COLO829 (cell line): ENCODE measurements at regions not wholly inside any gene's neighbourhood (a gene's known extent, or its start where the extent isn't known, plus 50 kb on each side); places are given as distances from the start of the nearest gene placed in this dataset.

ENCODE experiments used
- DNase-seq: peaks from one replicate; pipeline ENCODE4 v3.0.0; 2012; ENCODE audit warnings: low spot score

GRCh38 chr3:193963808-193964516 lies 172.0 kb upstream of the HES1 start:
- DNase-seq, result no peak

DNA sequence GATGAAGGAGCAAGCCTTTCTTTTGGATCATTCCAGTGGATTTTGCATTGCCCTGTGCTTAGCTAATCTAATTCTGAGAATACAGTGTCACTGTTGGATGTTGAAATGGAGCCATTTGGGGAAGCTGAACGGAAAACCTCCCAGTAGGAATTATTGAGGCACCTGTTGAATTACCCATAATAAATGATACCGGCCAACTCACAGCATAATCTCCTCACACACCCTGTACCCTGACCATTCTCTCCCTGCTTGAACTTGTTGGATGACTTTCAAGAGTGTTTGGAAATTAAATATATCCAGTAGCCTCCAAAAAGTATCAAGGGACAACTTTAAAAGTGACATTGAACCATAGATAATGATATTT lies 171.4 kb upstream of the HES1 start:
- DNase-seq, result no peak

DNA sequence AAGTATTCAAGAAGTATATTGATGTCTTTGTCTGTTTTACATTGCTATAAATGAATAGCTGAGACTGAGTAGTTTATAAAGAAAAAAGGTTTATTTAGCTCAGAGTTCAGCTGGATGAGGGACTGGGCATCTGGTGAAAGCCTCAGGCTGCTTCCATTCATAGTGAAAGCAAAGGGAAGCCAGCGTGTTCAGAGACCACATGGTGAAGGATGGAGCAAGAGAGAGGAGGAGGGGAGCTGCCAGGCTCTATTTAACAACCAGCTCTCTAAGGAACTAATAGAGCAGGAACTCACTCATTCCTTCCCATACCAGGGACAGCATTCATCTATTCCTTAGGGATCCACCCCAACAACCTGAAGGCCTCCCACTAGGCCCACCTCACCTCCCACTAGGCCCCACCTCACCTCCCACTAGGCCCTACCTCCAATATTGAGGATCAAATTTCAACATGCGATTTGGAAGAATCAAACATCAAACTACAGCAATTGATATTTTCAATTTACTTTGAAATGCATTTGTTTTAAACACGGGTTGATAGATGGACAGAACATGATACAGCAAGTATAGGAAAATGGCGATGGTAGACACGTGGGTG lies 167.5 kb upstream of the HES1 start:
- no peak for DNase-seq

GRCh38 chr3:193970131-193970772 lies 165.7 kb upstream of the HES1 start:
- DNase-seq, result peak; percentile 82

- DNase-seq, result peak; percentile 85
These were observed 165.2 kb upstream of the HES1 start for GRCh38 chr3:193970773-193971206.

- DNase-seq, result no peak
These were observed 164.6 kb upstream of the HES1 start for GRCh38 chr3:193971261-193971751.

GRCh38 chr3:193971966-193972365 lies 164.0 kb upstream of the HES1 start:
- DNase-seq, result no peak

GRCh38 chr3:193972832-193973231 lies 163.1 kb upstream of the HES1 start:
- no peak for DNase-seq

GRCh38 chr3:193974191-193974652 lies 161.7 kb upstream of the HES1 start:
- DNase-seq, result no peak

DNA sequence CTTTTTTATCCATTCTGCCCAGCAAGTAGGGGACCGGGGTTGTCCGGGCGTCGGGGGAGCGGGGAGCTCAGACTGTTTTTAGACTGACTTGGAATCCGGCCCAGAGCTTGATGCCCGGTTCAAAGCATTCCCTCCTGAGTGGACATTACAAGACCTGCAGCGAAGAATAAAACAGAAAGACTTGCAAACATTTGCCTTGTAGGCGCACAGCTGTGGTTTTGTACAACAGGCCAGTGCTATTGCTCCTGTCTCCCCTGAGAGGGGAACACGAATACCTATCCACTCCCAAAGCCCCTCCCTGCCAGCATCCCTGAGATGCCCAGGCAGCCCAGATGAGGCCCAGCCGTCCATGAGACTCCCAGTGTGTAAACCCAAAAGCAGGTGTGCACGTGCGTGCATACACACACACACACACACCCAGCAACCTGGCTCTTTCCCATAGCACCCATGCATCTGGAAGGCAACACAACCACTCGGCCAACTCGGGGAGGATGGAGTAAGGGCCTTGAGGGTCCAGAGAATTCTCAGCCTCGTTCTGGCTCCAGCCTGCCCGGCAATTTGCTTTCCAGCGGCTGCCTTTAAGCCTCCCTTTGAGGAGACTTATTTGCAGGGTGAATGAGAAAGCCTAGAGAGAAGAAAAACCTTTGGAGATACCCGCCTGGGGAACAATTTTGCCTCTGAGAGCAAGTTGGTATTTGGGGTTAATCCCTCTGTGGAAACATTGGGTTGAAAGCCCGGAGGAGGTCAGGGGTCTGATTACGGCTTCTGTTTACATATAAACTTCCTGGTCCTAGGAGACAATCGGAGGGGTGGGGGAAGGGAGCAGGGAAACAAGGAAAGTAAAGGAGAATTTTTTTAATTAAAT lies 161.0 kb upstream of the HES1 start:
- no peak for DNase-seq

- no peak for DNase-seq
These were observed 158.3 kb upstream of the HES1 start for GRCh38 chr3:193977622-193978021.

DNA sequence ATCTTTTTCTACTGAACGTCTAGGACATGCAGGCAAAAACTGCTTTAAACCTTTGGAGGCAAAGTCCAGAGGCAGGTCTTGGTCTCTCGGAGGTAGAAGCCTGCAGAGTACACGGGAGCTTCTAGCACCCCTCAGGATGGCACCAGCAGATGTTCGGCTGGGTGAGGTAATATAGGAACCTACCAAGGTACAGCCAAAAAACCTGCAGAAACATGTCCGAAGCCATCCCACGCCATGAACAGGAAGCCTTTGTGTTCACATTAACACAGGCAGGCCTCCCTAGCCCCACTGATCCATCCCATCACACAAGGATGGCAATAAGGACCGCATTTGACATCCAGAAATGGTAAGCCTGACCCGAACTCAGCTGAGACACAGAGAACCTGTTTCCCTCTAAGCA lies 157.9 kb upstream of the HES1 start:
- DNase-seq, result no peak

GRCh38 chr3:193978486-193978885 lies 157.5 kb upstream of the HES1 start:
- DNase-seq, result no peak

- DNase-seq, result no peak
These were observed 155.6 kb upstream of the HES1 start for GRCh38 chr3:193980326-193980725.

- DNase-seq, result no peak
These were observed 155.0 kb upstream of the HES1 start for GRCh38 chr3:193980905-193981304.

DNA sequence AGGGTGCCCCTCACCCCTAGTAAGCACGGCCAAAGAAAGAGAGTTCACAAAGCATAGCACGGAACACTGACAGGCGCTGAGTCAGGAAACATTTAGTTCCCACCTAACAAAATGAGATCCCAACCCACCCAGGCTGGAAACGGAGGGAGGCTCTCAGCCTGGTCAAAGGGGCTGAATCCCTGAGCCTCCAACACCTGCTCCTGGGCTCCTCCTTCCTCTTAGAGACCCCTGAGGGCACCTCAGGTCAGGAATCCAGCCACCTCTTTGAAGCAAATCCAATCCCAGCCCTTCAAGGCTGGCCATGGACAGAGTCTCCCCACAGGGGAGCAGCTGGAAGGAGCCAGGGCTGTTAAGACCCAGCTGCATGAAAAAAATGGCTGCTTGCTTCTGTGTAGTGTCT lies 154.4 kb upstream of the HES1 start:
- DNase-seq, result no peak

- no peak for DNase-seq
These were observed 153.7 kb upstream of the HES1 start for GRCh38 chr3:193982258-193982659.

GRCh38 chr3:193983846-193984818 lies 151.8 kb upstream of the HES1 start:
- no peak for DNase-seq

DNA sequence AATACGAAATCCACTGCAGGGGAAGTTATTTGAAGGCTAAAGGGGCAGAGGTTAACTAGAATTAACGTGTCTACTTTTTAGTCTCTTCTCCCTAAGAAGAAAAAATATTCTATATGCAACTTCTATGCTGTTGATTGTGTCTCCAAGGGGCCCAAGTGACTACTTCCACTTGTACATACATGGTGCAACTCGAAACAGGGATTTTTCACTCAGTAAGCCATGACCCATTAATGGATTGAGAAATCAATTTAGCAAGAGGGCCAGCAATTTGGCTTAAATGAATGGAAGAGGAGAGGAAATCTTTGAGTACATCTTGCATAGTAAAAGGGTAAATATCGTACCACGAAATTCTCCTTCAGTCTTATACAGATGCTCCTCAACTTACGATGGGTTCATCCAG lies 151.1 kb upstream of the HES1 start:
- no peak for DNase-seq

DNA sequence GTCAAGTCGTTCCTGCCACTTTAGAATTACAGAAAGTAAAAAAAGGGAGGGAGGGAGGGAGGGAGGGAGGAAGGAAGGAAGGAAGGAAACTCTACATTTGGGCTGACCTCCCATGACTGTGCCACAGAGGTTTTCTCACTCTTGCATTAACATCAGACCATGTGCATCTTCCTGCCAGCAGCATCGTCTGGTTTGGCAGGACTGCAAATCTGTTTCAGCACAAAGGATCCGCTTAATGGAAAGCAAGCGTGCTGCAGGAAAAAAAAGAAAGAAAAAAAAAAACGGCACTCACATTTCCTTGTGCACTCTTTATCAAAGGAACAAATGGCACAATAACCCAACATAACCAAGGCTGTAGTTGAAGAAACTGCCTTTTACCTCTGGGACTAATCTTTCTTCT lies 148.8 kb upstream of the HES1 start:
- peak; percentile 68 for DNase-seq

DNA sequence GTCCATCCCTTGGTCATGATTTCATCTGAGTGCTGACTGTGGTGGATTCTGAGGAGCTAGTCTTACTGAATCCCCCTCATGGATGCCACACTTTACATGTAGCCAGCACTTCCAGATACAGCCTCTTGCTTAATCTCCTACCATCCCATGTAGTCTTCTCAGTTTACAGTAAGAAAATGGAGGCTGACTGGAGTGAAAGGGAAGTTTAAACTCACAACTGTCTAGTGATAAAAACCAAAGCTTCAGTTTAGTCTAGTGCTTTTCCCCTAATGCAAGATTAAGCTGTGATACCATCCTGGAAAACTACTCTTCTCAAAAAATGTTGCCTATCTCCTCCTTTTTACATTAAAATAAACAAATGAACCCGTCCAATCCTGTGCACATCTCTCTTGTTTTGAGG lies 146.8 kb upstream of the HES1 start:
- no peak for DNase-seq
